ENCODE measurements at regions not wholly inside any gene's neighbourhood (a gene's known extent, or its start where the extent isn't known, plus 50 kb on each side); places are given as distances from the start of the nearest gene placed in this dataset.
"Not testable (repeated sequence)": the region's sequence is repeated elsewhere in the genome, so short reads cannot be mapped to it uniquely, and the experiment has no call there.

GRCh38 chr13:76620036-76620435 is 266.2 kb downstream of the KCTD12 start:
- DNase-seq (ENCODE audit: low spot score), result no peak

- DNase-seq (ENCODE audit: low spot score), result no peak
Measured at GRCh38 chr13:76619631-76620030, 266.6 kb downstream of the KCTD12 start.

- DNase-seq (ENCODE audit: low spot score), result no peak
Measured at GRCh38 chr13:76610819-76611415, 275.3 kb downstream of the KCTD12 start.

GRCh38 chr13:76609643-76610042 is 276.6 kb downstream of the KCTD12 start:
- DNase-seq (ENCODE audit: low spot score), result no peak

GRCh38 chr13:76607866-76608265 is 278.3 kb downstream of the KCTD12 start:
- DNase-seq (ENCODE audit: low spot score), result no peak

GRCh38 chr13:76600081-76600480 is 286.1 kb downstream of the KCTD12 start:
- DNase-seq (ENCODE audit: low spot score), result no peak

- DNase-seq (ENCODE audit: low spot score), result no peak
Measured at GRCh38 chr13:76597868-76598267, 288.3 kb downstream of the KCTD12 start.

- DNase-seq (ENCODE audit: low spot score), result no peak
Measured at GRCh38 chr13:76596216-76596615, 290.0 kb downstream of the KCTD12 start.

- no peak for DNase-seq (ENCODE audit: low spot score)
Measured at GRCh38 chr13:76594435-76594834, 291.8 kb downstream of the KCTD12 start.

- no peak for DNase-seq (ENCODE audit: low spot score)
Measured at GRCh38 chr13:76586842-76587241, 299.4 kb downstream of the KCTD12 start.

GRCh38 chr13:76579701-76580100 is 306.5 kb downstream of the KCTD12 start:
- no peak for DNase-seq (ENCODE audit: low spot score)

GRCh38 chr13:76575634-76576033 is 310.6 kb downstream of the KCTD12 start:
- DNase-seq (ENCODE audit: low spot score), result not testable (repeated sequence)

- DNase-seq (ENCODE audit: low spot score), result no peak
Measured at GRCh38 chr13:76570510-76570971, 315.7 kb downstream of the KCTD12 start.

GRCh38 chr13:76556627-76557026 is 329.6 kb downstream of the KCTD12 start:
- DNase-seq (ENCODE audit: low spot score), result no peak

GRCh38 chr13:76552807-76553206 is 333.4 kb downstream of the KCTD12 start:
- DNase-seq (ENCODE audit: low spot score), result no peak

GRCh38 chr13:76552041-76552772 is 334.0 kb downstream of the KCTD12 start:
- DNase-seq (ENCODE audit: low spot score), result no peak

- no peak for DNase-seq (ENCODE audit: low spot score)
Measured at GRCh38 chr13:76542176-76542575, 344.0 kb downstream of the KCTD12 start.

- DNase-seq (ENCODE audit: low spot score), result no peak
Measured at GRCh38 chr13:76538004-76538403, 348.2 kb downstream of the KCTD12 start.

- DNase-seq (ENCODE audit: low spot score), result no peak
Measured at GRCh38 chr13:76533251-76533650, 353.0 kb downstream of the KCTD12 start.

- DNase-seq (ENCODE audit: low spot score), result no peak
Measured at GRCh38 chr13:76527041-76527440, 359.2 kb downstream of the KCTD12 start.

GRCh38 chr13:76523740-76524340 is 362.4 kb downstream of the KCTD12 start:
- DNase-seq (ENCODE audit: low spot score), result no peak

GRCh38 chr13:76522083-76522755 is 364.0 kb downstream of the KCTD12 start:
- no peak for DNase-seq (ENCODE audit: low spot score)

GRCh38 chr13:76519685-76520084 is 366.5 kb downstream of the KCTD12 start:
- no peak for DNase-seq (ENCODE audit: low spot score)
